DND-41 (cell line): ENCODE measurements at regions not wholly inside any gene's neighbourhood (a gene's known extent, or its start where the extent isn't known, plus 50 kb on each side); places are given as distances from the start of the nearest gene placed in this dataset.
"Not testable (repeated sequence)": the region's sequence is repeated elsewhere in the genome, so short reads cannot be mapped to it uniquely, and the experiment has no call there.

Experiments used
- ATAC-seq: fragments of 200-7000 bp; cut with Tn5 transposase; 3 replicates; pipeline ENCODE4 v1.9.1; 2021; ENCODE audit warnings: low read depth; ENCODE audit not compliant: insufficient read depth
- DNase-seq: peaks from one replicate; pipeline ENCODE4 v3.0.0-alpha.2; 2020
- H2AFZ ChIP-seq: 2 replicates; pipeline ENCODE4 v1.6.0; 2012; ENCODE audit warnings: low read depth, low read length
- H3K27ac ChIP-seq: 2 replicates; pipeline ENCODE4 v1.5.1; 2012; ENCODE audit warnings: low read length, inconsistent platforms
- H3K27me3 ChIP-seq: fragments of 200-600 bp; sonication (generic); 2 replicates; pipeline ENCODE4 v1.6.0; 2012; ENCODE audit warnings: low read length, mild to moderate bottlenecking, inconsistent platforms; ENCODE audit not compliant: insufficient read depth, poor library complexity
- H3K36me3 ChIP-seq: 2 replicates; pipeline ENCODE4 v1.5.1; 2012; ENCODE audit warnings: low read length, inconsistent platforms; ENCODE audit not compliant: insufficient read depth
- H3K4me1 ChIP-seq: 2 replicates; pipeline ENCODE4 v1.5.1; 2012; ENCODE audit warnings: mild to moderate bottlenecking, low read length; ENCODE audit not compliant: insufficient read depth
- H3K4me2 ChIP-seq: 2 replicates; pipeline ENCODE4 v1.6.0; 2012; ENCODE audit warnings: mild to moderate bottlenecking, moderate library complexity, low read length, inconsistent platforms; ENCODE audit not compliant: insufficient read depth
- H3K4me3 ChIP-seq, 2 experiments: fragments of 200-600 bp in 1 of 2; shearing (Covaris generic) in 1 of 2; 2 replicates each; pipeline ENCODE4 v1.5.1; 2012 to 2016; ENCODE audit warnings: inconsistent platforms in 2 of 2, low read length in 2 of 2, mild to moderate bottlenecking in 2 of 2, low read depth in 1 of 2, moderate library complexity in 1 of 2
- H3K79me2 ChIP-seq: 2 replicates; pipeline ENCODE4 v1.6.0; 2012; ENCODE audit warnings: low read length, inconsistent platforms; ENCODE audit not compliant: insufficient read depth
- H3K9ac ChIP-seq: 2 replicates; pipeline ENCODE4 v1.6.0; 2012; ENCODE audit warnings: low read depth, mild to moderate bottlenecking, inconsistent platforms, low read length, moderate library complexity
- H3K9me3 ChIP-seq: 2 replicates; pipeline ENCODE4 v1.5.1; 2012; ENCODE audit warnings: low read length, moderate library complexity, mild to moderate bottlenecking, inconsistent platforms; ENCODE audit not compliant: insufficient read depth, severe bottlenecking
- H4K20me1 ChIP-seq: 2 replicates; pipeline ENCODE4 v1.6.0; 2012; ENCODE audit warnings: low read length; ENCODE audit not compliant: insufficient read depth
- EZH2 ChIP-seq: IDR thresholded peaks from 3 replicates; pipeline ENCODE4 v1.6.1; 2012; ENCODE audit warnings: borderline replicate concordance, low read depth, mild to moderate bottlenecking, moderate library complexity, low read length, inconsistent platforms; ENCODE audit not compliant: severe bottlenecking
- TF ChIP-seq, protein P1 (sequence below): IDR thresholded peaks from 2 replicates; pipeline ENCODE4 v1.5.1; 2012; ENCODE audit warnings: borderline replicate concordance, low read length, moderate library complexity, mild to moderate bottlenecking; ENCODE audit not compliant: poor library complexity, severe bottlenecking; ENCODE audit errors: extremely low read depth

GRCh38 chrX:65586491-65586890 is 51.9 kb upstream of the LAS1L start:
- no peaks in the 10 kb centered on the region for H3K9me3 ChIP-seq
- H3K27ac ChIP-seq = no peak overlapping the region
- no peak overlapping the region for H2AFZ ChIP-seq
- H3K79me2 ChIP-seq = no peaks in the 10 kb centered on the region
- TF ChIP-seq, protein P1, sequence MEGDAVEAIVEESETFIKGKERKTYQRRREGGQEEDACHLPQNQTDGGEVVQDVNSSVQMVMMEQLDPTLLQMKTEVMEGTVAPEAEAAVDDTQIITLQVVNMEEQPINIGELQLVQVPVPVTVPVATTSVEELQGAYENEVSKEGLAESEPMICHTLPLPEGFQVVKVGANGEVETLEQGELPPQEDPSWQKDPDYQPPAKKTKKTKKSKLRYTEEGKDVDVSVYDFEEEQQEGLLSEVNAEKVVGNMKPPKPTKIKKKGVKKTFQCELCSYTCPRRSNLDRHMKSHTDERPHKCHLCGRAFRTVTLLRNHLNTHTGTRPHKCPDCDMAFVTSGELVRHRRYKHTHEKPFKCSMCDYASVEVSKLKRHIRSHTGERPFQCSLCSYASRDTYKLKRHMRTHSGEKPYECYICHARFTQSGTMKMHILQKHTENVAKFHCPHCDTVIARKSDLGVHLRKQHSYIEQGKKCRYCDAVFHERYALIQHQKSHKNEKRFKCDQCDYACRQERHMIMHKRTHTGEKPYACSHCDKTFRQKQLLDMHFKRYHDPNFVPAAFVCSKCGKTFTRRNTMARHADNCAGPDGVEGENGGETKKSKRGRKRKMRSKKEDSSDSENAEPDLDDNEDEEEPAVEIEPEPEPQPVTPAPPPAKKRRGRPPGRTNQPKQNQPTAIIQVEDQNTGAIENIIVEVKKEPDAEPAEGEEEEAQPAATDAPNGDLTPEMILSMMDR = no peak
- TF ChIP-seq EZH2 = no peak
- no peak overlapping the region for H3K4me2 ChIP-seq
- no peaks in the 10 kb centered on the region for H3K36me3 ChIP-seq
- peaks cover 9% of the 10 kb centered on the region for H3K4me1 ChIP-seq
- DNase-seq = no peak
- no peaks in the 10 kb centered on the region for H3K27me3 ChIP-seq
- no peaks in the 10 kb centered on the region for H4K20me1 ChIP-seq
- no peak for ATAC-seq
- no peak overlapping the region for H3K9ac ChIP-seq
- no peak overlapping the region for H3K4me3 ChIP-seq

DNA sequence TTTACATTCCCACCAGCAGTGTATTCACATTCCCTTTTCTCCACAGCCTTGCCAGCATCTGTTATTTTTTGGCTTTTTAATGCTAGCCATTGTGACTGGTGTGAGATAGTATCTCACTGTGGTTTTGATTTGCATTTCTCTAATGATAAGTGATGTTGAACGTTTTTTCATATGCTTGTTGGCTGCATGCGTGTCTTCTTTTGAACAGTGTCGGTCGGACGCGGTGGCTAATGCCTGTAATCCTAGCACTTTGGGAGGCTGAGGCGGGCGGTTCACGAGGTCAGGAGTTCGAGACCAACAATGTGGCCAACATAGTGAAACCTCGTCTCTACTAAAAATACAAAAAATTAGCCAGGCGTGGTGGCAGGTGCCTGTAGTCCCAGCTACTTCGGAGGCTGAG is 50.6 kb upstream of the LAS1L start:
- H3K4me3 ChIP-seq, H3K4me2 ChIP-seq, H3K79me2 ChIP-seq, H3K4me1 ChIP-seq, H2AFZ ChIP-seq, H3K36me3 ChIP-seq, H3K9me3 ChIP-seq, DNase-seq, ATAC-seq, H3K27ac ChIP-seq, H4K20me1 ChIP-seq, H3K27me3 ChIP-seq, H3K9ac ChIP-seq: not testable (repeated sequence)
